GM12864 (cell line): ENCODE measurements at regions not wholly inside any gene's neighbourhood (a gene's known extent, or its start where the extent isn't known, plus 50 kb on each side); places are given as distances from the start of the nearest gene placed in this dataset.
"Not testable (repeated sequence)": the region's sequence is repeated elsewhere in the genome, so short reads cannot be mapped to it uniquely, and the experiment has no call there.

Experiments
- DNase-seq: peaks from one replicate; pipeline ENCODE4 v3.0.0-alpha.2; 2011; ENCODE audit warnings: low read depth
- H3K4me3 ChIP-seq: 2 replicates; pipeline ENCODE4 v1.5.1; 2011; ENCODE audit warnings: mild to moderate bottlenecking, low read depth, low read length, control low read depth
- TF ChIP-seq, protein P1 (sequence below): IDR thresholded peaks from 2 replicates; pipeline ENCODE4 v1.5.1; 2011; ENCODE audit warnings: low read depth, mild to moderate bottlenecking, moderate library complexity, low read length, control low read depth, inconsistent platforms; ENCODE audit errors: missing control alignments

DNA sequence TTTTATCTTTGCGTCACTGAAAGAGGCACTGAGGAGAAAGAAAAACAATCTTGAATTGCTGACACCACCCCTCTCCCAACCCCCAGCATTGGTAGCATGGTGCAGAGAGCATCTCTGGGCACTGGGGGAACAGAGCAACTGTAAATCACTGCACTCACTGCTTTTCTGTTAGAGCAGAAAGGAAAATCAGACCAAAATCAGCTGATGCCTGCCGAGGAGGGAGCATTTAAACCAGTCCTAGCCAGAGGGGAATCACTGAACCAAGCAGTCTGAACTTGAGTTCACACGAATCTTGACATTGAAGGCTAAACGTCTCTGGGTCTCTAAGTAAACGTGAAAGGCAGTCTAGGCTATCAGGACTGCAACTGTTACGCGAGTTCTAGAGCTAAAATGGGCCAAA, 205.8 kb downstream of the SPANXN4 start:
- no peak for DNase-seq
- TF ChIP-seq, protein P1, sequence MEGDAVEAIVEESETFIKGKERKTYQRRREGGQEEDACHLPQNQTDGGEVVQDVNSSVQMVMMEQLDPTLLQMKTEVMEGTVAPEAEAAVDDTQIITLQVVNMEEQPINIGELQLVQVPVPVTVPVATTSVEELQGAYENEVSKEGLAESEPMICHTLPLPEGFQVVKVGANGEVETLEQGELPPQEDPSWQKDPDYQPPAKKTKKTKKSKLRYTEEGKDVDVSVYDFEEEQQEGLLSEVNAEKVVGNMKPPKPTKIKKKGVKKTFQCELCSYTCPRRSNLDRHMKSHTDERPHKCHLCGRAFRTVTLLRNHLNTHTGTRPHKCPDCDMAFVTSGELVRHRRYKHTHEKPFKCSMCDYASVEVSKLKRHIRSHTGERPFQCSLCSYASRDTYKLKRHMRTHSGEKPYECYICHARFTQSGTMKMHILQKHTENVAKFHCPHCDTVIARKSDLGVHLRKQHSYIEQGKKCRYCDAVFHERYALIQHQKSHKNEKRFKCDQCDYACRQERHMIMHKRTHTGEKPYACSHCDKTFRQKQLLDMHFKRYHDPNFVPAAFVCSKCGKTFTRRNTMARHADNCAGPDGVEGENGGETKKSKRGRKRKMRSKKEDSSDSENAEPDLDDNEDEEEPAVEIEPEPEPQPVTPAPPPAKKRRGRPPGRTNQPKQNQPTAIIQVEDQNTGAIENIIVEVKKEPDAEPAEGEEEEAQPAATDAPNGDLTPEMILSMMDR = no peak
- no peak overlapping the region for H3K4me3 ChIP-seq

DNA sequence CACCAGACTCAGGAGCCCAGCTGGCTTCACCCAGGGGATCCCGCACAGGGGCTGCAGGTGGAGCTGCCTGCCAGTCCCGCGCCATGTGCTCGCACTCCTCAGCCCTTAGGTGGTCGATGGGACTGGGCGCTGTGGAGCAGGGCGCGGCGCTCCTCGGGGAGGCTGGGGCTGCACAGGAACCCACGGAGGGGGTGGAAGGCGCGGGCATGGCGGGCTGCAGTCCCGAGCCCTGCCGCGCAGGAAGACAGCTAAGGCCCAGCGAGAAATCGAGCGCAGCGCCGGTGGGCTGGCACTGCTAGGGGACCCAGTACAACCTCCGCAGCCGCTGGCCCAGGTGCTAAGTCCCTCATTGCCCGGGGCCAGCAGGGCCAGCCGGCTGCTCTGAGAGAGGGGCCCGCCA, 202.9 kb downstream of the SPANXN4 start:
- DNase-seq = not testable (repeated sequence)

DNA sequence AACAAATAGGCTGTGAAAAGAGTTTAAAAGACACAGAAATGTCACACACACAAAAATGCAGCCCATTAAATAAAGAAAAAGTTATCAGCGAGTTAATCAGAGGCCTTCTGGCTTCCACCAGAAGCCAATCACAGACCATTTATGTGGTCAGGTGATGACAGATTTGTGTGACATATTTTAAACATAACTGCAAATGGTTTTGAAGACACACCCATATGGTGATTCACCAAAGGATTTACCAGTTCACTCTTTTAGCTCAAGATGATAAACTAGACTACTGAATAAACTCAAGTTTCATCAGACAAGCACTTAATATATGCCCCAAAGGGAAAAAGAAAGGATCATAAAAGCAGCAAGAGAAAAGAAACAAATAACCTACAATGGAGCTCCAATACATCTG, 181.2 kb downstream of the SPANXN4 start:
- H3K4me3 ChIP-seq = no peak overlapping the region
- no peak for DNase-seq
- TF ChIP-seq, protein P1 = no peak

More for the DNA sequence above, 202.9 kb downstream of the SPANXN4 start:
- H3K4me3 ChIP-seq = not testable (repeated sequence)

DNA sequence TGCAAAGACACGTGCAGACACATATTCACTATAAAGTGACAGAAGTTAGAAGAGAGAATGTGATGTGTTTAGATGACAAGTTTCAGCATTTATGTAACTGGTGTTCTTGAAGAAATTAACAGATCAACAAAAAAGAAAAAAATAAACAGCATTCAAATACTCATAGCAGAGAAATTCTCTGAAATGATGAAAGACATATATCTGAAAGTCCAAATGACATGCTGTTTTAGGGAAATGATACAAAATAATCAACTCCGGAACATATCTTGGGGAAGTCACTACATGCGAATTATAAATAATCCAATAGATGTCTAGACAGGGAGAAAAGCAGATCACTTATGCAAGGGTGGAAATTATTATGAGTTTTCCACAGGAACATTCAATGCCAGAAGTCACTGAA, 146.0 kb downstream of the SPANXN4 start:
- DNase-seq = no peak
- TF ChIP-seq, protein P1 = no peak
- no peak overlapping the region for H3K4me3 ChIP-seq

DNA sequence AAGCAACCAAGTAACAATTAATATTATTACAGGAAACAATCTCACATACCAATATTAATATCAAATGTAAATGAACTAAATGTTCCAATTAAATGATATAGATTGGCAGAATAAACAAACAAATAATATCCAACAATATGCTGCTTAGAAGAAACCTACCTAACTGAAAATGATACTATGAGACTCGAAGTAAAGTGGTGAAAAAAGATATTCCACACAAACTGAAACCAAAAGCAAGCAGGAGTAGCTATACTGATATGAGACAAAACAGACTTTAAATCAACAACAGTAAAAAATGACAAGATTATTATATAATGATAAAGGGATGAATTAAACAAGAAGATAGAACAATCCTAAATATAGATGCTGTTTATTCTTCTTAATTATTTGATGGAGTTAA, 140.1 kb downstream of the SPANXN4 start:
- TF ChIP-seq, protein P1 = no peak
- DNase-seq = no peak
- no peak overlapping the region for H3K4me3 ChIP-seq

DNA sequence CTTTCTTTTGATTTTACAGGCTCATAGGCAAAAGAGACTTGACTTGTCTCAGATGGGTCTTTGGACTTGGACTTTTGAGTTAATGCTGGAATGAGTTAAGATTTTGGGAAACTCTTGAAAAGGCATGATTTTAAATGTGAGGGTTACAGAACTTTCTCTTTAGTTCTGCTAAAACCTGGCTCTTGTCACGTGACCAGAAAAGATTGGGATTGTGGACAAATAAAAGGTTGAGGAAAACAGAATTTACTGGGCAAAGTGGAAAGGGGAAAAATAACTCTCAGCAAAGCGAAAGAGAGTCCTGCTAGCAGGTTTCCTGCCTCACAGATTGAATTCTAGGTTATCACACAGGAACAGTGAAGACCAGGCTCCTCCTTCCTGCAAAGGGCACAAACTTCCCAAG, 114.0 kb downstream of the SPANXN4 start:
- no peak for DNase-seq
- TF ChIP-seq, protein P1 = no peak
- no peak overlapping the region for H3K4me3 ChIP-seq

DNA sequence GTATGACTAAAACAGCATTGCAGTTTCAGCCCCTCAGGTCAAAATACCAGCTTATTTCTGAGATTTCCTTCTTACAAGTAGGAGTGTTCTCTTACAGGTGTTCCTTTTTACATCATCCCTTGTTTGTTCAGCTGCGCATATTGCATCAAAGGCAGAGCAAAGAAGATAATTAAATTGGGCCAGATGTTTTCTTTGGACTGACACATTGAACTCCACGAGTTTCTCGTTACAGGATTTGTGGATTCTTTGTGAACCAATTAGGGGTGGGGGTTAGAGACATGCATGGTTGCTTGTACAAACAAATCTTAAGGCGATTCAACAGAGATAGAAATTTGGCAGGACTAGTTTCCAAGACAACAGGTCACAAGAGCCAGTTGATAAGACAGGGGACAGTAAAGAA, 95.7 kb downstream of the SPANXN4 start:
- DNase-seq = no peak
- no peak overlapping the region for H3K4me3 ChIP-seq
- TF ChIP-seq, protein P1 = no peak

DNA sequence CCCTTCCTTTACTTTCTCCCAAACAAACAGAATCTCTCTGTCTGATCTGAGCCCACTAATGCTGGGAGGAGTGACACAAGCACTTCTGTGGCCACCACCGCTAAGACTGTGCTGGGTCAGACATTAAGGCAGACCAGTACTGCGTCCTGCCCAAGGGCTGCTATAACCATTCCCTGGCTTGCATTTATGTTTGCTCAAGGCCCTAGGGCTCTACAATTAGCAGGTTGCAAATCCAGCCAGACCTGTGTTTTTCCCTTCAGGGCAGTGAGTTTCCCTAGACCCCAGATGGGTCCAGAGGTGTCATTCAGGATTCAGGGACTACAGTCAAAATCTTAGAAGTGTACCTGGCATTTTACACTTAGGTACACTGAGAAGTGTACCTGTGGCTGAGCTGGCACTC, 89.7 kb downstream of the SPANXN4 start:
- H3K4me3 ChIP-seq = no peak overlapping the region
- TF ChIP-seq, protein P1 = no peak
- no peak for DNase-seq
